Right atrium auricular region (tissue), 2 donors: ENCODE measurements at regions not wholly inside any gene's neighbourhood (a gene's known extent, or its start where the extent isn't known, plus 50 kb on each side); places are given as distances from the start of the nearest gene placed in this dataset.
A peak's percentile ranks its signal among the peaks of the same experiment; 100 is the strongest.

ENCODE experiments used
- DNase-seq: peaks from one replicate; pipeline ENCODE4 v3.0.0-alpha.2; 2019; ENCODE audit warnings: low spot score
- H3K27ac ChIP-seq, 2 donors: fragments of 200-600 bp; sonication (generic); 1 replicate in 1 of 2; 2 replicates in 1 of 2; pipeline ENCODE4 v1.5.1; 2016 to 2019
- H3K27me3 ChIP-seq, 2 donors: fragments of 200-600 bp; sonication (generic); one replicate each; pipeline versions ENCODE4 v1.5.1 to v1.6.0; 2017 to 2019
- H3K36me3 ChIP-seq: fragments of 200-600 bp; sonication (generic); one replicate; pipeline ENCODE4 v1.5.1; 2016
- H3K4me1 ChIP-seq, 2 donors: fragments of 200-600 bp; sonication (generic); one replicate each; pipeline versions ENCODE4 v1.5.1 to v1.6.0; 2017 to 2019
- H3K4me3 ChIP-seq, 2 donors: fragments of 200-600 bp; sonication (generic); 1 replicate in 1 of 2; 2 replicates in 1 of 2; pipeline ENCODE4 v1.5.1; 2017 to 2019; ENCODE audit warnings: mild to moderate bottlenecking in 1 of 2, moderate library complexity in 1 of 2
- H3K9me3 ChIP-seq, 2 donors: fragments of 200-600 bp; sonication (generic); one replicate each; pipeline ENCODE4 v1.5.1; 2019
- CTCF ChIP-seq, 2 donors: fragments of 200-600 bp; sonication (generic); IDR thresholded peaks; one replicate each; pipeline ENCODE4 v1.5.1; 2019; ENCODE audit warnings: antibody characterized with exemption in 2 of 2

- no peaks in the 10 kb centered on the region for H3K27me3 ChIP-seq
- TF ChIP-seq CTCF (IDR thresholded peaks at IDR 0.05), result no peak
- no peak overlapping the region for H3K27ac ChIP-seq
- H3K9me3 ChIP-seq, result no peaks in the 10 kb centered on the region
- no peaks in the 10 kb centered on the region for H3K4me1 ChIP-seq
- no peak for DNase-seq
- no peak overlapping the region for H3K4me3 ChIP-seq
- H3K36me3 ChIP-seq, result no peaks in the 10 kb centered on the region
Measured at GRCh38 chr1:243950166-243950565, 100.1 kb upstream of the AKT3 start.

- no peak for DNase-seq
Measured at GRCh38 chr1:243946946-243947345, 96.9 kb upstream of the AKT3 start.

GRCh38 chr1:243946253-243946652 is 96.2 kb upstream of the AKT3 start:
- Histone ChIP-seq H3K27me3 (no peaks in the 10 kb centered on the region), H3K4me3 (no peak overlapping the region), H3K36me3 (no peaks in the 10 kb centered on the region), H3K9me3 (no peaks in the 10 kb centered on the region), H3K4me1 (no peaks in the 10 kb centered on the region), H3K27ac (no peak overlapping the region)
- DNase-seq, result no peak
- no peak for TF ChIP-seq CTCF (IDR thresholded peaks at IDR 0.05)

More at GRCh38 chr1:243946946-243947345, 96.9 kb upstream of the AKT3 start:
- peak in 1 of 2 donors; percentile 51 for TF ChIP-seq CTCF (IDR thresholded peaks at IDR 0.05)
- Histone ChIP-seq H3K4me1 (no peaks in the 10 kb centered on the region), H3K4me3 (no peak overlapping the region), H3K36me3 (no peaks in the 10 kb centered on the region), H3K9me3 (no peaks in the 10 kb centered on the region), H3K27ac (no peak overlapping the region), H3K27me3 (no peaks in the 10 kb centered on the region)

GRCh38 chr1:243945727-243946126 is 95.7 kb upstream of the AKT3 start:
- no peak for TF ChIP-seq CTCF (IDR thresholded peaks at IDR 0.05)
- Histone ChIP-seq H3K27ac (no peak overlapping the region), H3K9me3 (no peaks in the 10 kb centered on the region), H3K27me3 (no peaks in the 10 kb centered on the region), H3K4me1 (no peaks in the 10 kb centered on the region), H3K36me3 (no peaks in the 10 kb centered on the region), H3K4me3 (no peak overlapping the region)
- no peak for DNase-seq

- Histone ChIP-seq H3K9me3 (no peaks in the 10 kb centered on the region), H3K27ac (no peak overlapping the region), H3K4me1 (no peaks in the 10 kb centered on the region), H3K36me3 (no peaks in the 10 kb centered on the region), H3K4me3 (no peak overlapping the region), H3K27me3 (no peaks in the 10 kb centered on the region)
- TF ChIP-seq CTCF (IDR thresholded peaks at IDR 0.05), result no peak
- no peak for DNase-seq
Measured at GRCh38 chr1:243944429-243945160, 94.6 kb upstream of the AKT3 start.
